IgD-negative memory B cell (primary cell): ENCODE measurements at regions not wholly inside any gene's neighbourhood (a gene's known extent, or its start where the extent isn't known, plus 50 kb on each side); places are given as distances from the start of the nearest gene placed in this dataset.
A peak's percentile ranks its signal among the peaks of the same experiment; 100 is the strongest.
"Not testable (repeated sequence)": the region's sequence is repeated elsewhere in the genome, so short reads cannot be mapped to it uniquely, and the experiment has no call there.

Experiments used
- H3K27ac Mint-ChIP-seq, 3 donors: one replicate each; pipeline ENCODE4 v1.8.0; 2020 to 2022; ENCODE audit warnings: mild to moderate bottlenecking in 3 of 3, mixed read lengths in 3 of 3, moderate library complexity in 1 of 3
- H3K27me3 Mint-ChIP-seq: one replicate; pipeline ENCODE4 v1.8.0; 2021; ENCODE audit warnings: mixed read lengths
- H3K36me3 Mint-ChIP-seq: one replicate; pipeline ENCODE4 v1.8.0; 2020; ENCODE audit warnings: mild to moderate bottlenecking, mixed read lengths
- H3K4me1 Mint-ChIP-seq, 3 donors: one replicate each; pipeline ENCODE4 v1.8.0; 2020 to 2022; ENCODE audit warnings: mixed read lengths in 3 of 3, mild to moderate bottlenecking in 1 of 3
- H3K4me3 Mint-ChIP-seq, 4 donors: one replicate each; pipeline ENCODE4 v1.8.0; 2020 to 2022; ENCODE audit warnings: mild to moderate bottlenecking in 4 of 4, mixed read lengths in 4 of 4, moderate library complexity in 3 of 4
- H3K9me3 Mint-ChIP-seq, 3 donors: one replicate each; pipeline ENCODE4 v1.8.0; 2020 to 2021; ENCODE audit warnings: mixed read lengths in 3 of 3, mild to moderate bottlenecking in 1 of 3

- Mint-ChIP-seq H3K4me3 (no peak overlapping the region), H3K27me3 (no peaks in the 10 kb centered on the region), H3K36me3 (no peaks in the 10 kb centered on the region)
Measured at GRCh38 chr4:126604268-126604867, 1028.4 kb upstream of the INTU start.

DNA sequence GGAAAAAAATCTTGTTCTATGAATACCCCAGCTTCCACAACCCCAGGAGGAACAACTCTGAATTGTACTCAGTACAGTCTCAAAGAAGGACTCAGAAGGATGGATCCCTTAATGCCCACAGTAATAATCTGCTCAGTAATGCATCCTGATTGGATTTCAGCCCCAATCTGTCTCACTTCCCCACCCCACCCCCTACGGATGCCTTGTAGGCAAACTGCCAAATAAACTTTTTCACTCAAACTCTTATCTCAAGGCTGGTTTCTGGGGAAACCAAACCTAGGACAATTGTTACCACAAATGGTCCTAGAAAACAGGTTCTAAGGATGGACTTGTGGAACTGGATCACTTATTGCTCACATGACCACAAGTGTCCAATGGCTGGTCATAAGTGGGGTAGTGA, 1021.8 kb upstream of the INTU start:
- peaks cover 0 to 8% (median 0%) of the 10 kb centered on the region in 3 donors for H3K9me3 Mint-ChIP-seq
- no peak overlapping the region for H3K27ac Mint-ChIP-seq
- H3K4me1 Mint-ChIP-seq, result no peaks in the 10 kb centered on the region
- H3K27me3 Mint-ChIP-seq, result no peaks in the 10 kb centered on the region
- no peaks in the 10 kb centered on the region for H3K36me3 Mint-ChIP-seq
- no peak overlapping the region for H3K4me3 Mint-ChIP-seq

More at GRCh38 chr4:126604268-126604867, 1028.4 kb upstream of the INTU start:
- no peak overlapping the region for H3K27ac Mint-ChIP-seq
- peaks cover 0 to 4% (median 0%) of the 10 kb centered on the region in 3 donors for H3K9me3 Mint-ChIP-seq
- no peaks in the 10 kb centered on the region for H3K4me1 Mint-ChIP-seq

GRCh38 chr4:126611900-126612299, 1020.9 kb upstream of the INTU start:
- H3K36me3 Mint-ChIP-seq, result no peaks in the 10 kb centered on the region
- H3K9me3 Mint-ChIP-seq, result peaks cover 0 to 8% (median 2%) of the 10 kb centered on the region in 3 donors
- H3K4me1 Mint-ChIP-seq, result peaks cover 0 to 2% (median 0%) of the 10 kb centered on the region in 3 donors
- no peaks in the 10 kb centered on the region for H3K27me3 Mint-ChIP-seq
- H3K4me3 Mint-ChIP-seq, result no peak overlapping the region
- H3K27ac Mint-ChIP-seq, result no peak overlapping the region

DNA sequence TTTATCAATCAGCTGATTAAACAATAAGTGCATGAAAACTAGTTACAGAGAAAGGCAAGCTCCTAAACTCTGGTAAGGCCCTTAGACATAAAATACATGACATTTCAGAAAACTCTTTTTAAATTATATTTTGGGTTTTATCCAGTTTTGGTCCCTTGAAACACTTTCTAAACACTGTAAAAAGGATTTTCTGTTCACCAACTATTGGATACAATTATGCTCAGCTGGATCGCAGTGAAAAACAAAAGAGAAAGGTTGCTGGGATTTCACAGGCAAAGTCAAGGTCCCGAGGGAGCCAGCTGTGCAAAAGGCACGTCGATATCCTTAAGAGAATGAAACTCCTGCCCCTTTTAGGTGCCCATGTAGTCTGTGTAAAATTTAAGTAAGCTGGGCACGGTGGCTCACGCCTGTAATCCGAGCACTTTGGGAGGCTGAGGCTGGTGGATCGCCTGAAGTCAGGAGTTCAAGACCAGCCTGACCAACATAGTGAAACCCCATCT, 1018.4 kb upstream of the INTU start:
- peaks cover 0 to 10% (median 2%) of the 10 kb centered on the region in 3 donors for H3K9me3 Mint-ChIP-seq
- no peak overlapping the region for H3K27ac Mint-ChIP-seq
- H3K4me3 Mint-ChIP-seq, result no peak overlapping the region
- H3K36me3 Mint-ChIP-seq, result no peaks in the 10 kb centered on the region
- H3K4me1 Mint-ChIP-seq, result peaks cover 0 to 2% (median 0%) of the 10 kb centered on the region in 3 donors
- no peaks in the 10 kb centered on the region for H3K27me3 Mint-ChIP-seq

GRCh38 chr4:126616795-126617194, 1016.0 kb upstream of the INTU start:
- Mint-ChIP-seq H3K4me1 (peaks cover 0 to 2% (median 0%) of the 10 kb centered on the region in 3 donors), H3K27ac (no peak overlapping the region), H3K9me3 (peaks cover 0 to 18% (median 2%) of the 10 kb centered on the region in 3 donors), H3K27me3 (no peaks in the 10 kb centered on the region), H3K4me3 (no peak overlapping the region), H3K36me3 (no peaks in the 10 kb centered on the region)

DNA sequence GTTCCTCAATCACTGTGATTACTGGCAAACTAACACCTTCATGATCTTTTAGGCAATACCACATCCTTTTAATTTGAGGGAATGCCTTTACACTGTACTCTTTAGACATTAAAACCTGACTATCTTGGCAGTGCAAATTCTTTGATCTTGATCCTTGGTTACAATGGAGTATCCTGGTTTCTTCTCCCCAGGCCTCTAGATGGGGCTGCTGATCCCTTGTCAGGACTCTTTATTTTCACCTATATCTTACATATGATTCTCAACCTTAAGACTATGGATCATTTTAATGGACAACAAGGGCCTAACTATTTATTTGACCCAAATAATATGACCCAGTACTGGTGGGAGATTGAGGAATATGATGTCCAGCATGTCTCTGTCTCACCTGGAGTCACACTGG, 1005.5 kb upstream of the INTU start:
- H3K36me3 Mint-ChIP-seq, result no peaks in the 10 kb centered on the region
- peaks cover 2 to 13% (median 3%) of the 10 kb centered on the region in 3 donors for H3K9me3 Mint-ChIP-seq
- H3K4me1 Mint-ChIP-seq, result no peaks in the 10 kb centered on the region
- H3K27ac Mint-ChIP-seq, result no peak overlapping the region
- no peak overlapping the region for H3K4me3 Mint-ChIP-seq
- no peaks in the 10 kb centered on the region for H3K27me3 Mint-ChIP-seq

DNA sequence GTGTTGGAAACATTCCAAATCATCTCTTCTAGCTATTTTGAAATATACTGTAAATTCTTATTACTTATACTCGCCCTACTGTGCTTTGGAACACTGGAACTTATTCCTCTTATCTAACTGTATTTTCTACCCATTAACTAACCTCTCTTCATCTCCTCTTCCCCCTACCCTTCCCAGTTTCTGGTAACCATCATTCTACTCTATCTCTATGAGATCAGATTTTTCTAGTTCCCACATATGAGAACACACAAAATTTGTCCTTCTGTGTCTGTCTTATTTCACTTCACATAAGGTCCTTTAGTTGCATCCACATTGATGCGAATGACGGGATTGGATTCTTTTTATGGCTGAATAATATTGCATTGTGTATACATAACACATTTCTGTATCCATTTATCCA, 1003.8 kb upstream of the INTU start:
- no peak overlapping the region for H3K27ac Mint-ChIP-seq
- H3K9me3 Mint-ChIP-seq, result peaks cover 2 to 10% (median 5%) of the 10 kb centered on the region in 3 donors
- no peak overlapping the region for H3K4me3 Mint-ChIP-seq
- H3K4me1 Mint-ChIP-seq, result no peaks in the 10 kb centered on the region
- H3K36me3 Mint-ChIP-seq, result no peaks in the 10 kb centered on the region
- H3K27me3 Mint-ChIP-seq, result no peaks in the 10 kb centered on the region

DNA sequence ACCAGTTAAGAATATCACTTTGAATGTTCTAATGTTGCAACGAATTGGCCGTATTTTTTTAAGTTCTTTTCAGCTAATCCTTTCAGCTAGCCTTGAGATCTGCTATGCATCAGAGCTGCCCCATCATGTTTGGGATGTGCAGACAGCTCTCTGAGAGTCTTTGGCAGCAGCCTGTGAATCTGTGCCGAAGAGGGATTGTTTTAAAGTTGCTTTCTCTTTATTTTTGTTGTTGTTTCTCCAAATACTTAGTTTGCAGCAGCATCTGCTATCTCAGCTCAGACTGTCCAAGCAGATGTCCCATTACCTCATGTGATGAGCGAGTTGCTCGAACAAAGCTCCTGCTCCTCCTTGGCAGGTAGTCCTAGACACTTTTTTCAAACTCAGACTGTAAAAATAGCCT, 1002.5 kb upstream of the INTU start:
- no peaks in the 10 kb centered on the region for H3K4me1 Mint-ChIP-seq
- no peaks in the 10 kb centered on the region for H3K27me3 Mint-ChIP-seq
- H3K9me3 Mint-ChIP-seq, result peaks cover 2 to 10% (median 5%) of the 10 kb centered on the region in 3 donors
- no peaks in the 10 kb centered on the region for H3K36me3 Mint-ChIP-seq
- H3K4me3 Mint-ChIP-seq, result no peak overlapping the region
- no peak overlapping the region for H3K27ac Mint-ChIP-seq

GRCh38 chr4:126633306-126633705, 999.5 kb upstream of the INTU start:
- no peaks in the 10 kb centered on the region for H3K36me3 Mint-ChIP-seq
- no peak overlapping the region for H3K4me3 Mint-ChIP-seq
- no peak overlapping the region for H3K27ac Mint-ChIP-seq
- H3K9me3 Mint-ChIP-seq, result peaks cover 2 to 8% (median 6%) of the 10 kb centered on the region in 3 donors
- H3K4me1 Mint-ChIP-seq, result no peaks in the 10 kb centered on the region
- H3K27me3 Mint-ChIP-seq, result no peaks in the 10 kb centered on the region

- Mint-ChIP-seq H3K9me3 (peaks cover 3 to 10% (median 6%) of the 10 kb centered on the region in 3 donors), H3K4me1 (no peaks in the 10 kb centered on the region), H3K27me3 (no peaks in the 10 kb centered on the region), H3K36me3 (no peaks in the 10 kb centered on the region), H3K4me3 (no peak overlapping the region), H3K27ac (no peak overlapping the region)
Measured at GRCh38 chr4:126637706-126638105, 995.1 kb upstream of the INTU start.

DNA sequence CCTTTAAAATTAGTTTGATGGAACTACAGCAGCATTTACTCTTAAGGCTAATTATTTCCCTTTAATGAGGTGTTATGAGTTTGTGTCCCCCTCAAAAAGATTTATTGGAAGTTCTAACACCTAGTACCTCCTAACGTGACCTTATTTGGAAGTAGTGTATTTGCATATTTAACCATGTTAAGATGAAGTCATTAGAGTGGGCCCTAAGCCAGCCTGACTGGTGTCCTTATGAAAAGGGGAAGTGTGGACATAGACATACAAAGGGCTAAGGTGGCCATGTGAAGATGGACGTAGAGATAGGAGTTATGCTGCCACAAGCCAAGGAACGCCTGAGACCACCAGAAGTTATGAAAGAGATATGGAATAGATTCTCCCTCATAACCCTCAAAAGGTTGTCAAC, 985.4 kb upstream of the INTU start:
- Mint-ChIP-seq H3K4me1 (no peaks in the 10 kb centered on the region), H3K36me3 (peaks cover 3% of the 10 kb centered on the region), H3K4me3 (no peak overlapping the region), H3K27ac (no peak overlapping the region), H3K9me3 (peaks cover 3 to 4% (median 4%) of the 10 kb centered on the region in 3 donors), H3K27me3 (no peaks in the 10 kb centered on the region)

- Mint-ChIP-seq H3K27ac (no peak overlapping the region), H3K36me3 (peaks cover 3% of the 10 kb centered on the region), H3K4me1 (no peaks in the 10 kb centered on the region), H3K4me3 (no peak overlapping the region), H3K9me3 (peaks cover 1 to 5% (median 4%) of the 10 kb centered on the region in 3 donors), H3K27me3 (no peaks in the 10 kb centered on the region)
Measured at GRCh38 chr4:126647756-126648397, 984.9 kb upstream of the INTU start.

GRCh38 chr4:126658411-126658810, 974.3 kb upstream of the INTU start:
- H3K36me3 Mint-ChIP-seq, result no peaks in the 10 kb centered on the region
- no peaks in the 10 kb centered on the region for H3K27me3 Mint-ChIP-seq
- no peak overlapping the region for H3K27ac Mint-ChIP-seq

GRCh38 chr4:126661194-126661593, 971.6 kb upstream of the INTU start:
- Mint-ChIP-seq H3K36me3 (no peaks in the 10 kb centered on the region), H3K9me3 (peaks cover 0 to 3% (median under 1%) of the 10 kb centered on the region in 3 donors), H3K4me3 (no peak overlapping the region), H3K27ac (no peak overlapping the region), H3K4me1 (no peaks in the 10 kb centered on the region), H3K27me3 (no peaks in the 10 kb centered on the region)

More at GRCh38 chr4:126658411-126658810, 974.3 kb upstream of the INTU start:
- Mint-ChIP-seq H3K4me1 (no peaks in the 10 kb centered on the region), H3K9me3 (peaks cover 0 to 10% (median 3%) of the 10 kb centered on the region in 3 donors), H3K4me3 (no peak overlapping the region)

- Mint-ChIP-seq H3K27ac (no peak overlapping the region), H3K36me3 (no peaks in the 10 kb centered on the region), H3K4me3 (peak overlapping the region in 1 of 4 donors; percentile 27), H3K27me3 (no peaks in the 10 kb centered on the region), H3K4me1 (no peaks in the 10 kb centered on the region), H3K9me3 (peaks cover 0 to 3% (median 0%) of the 10 kb centered on the region in 3 donors)
Measured at GRCh38 chr4:126664839-126665238, 967.9 kb upstream of the INTU start.

- H3K9me3 Mint-ChIP-seq, result peaks cover 2 to 13% (median 9%) of the 10 kb centered on the region in 3 donors
- H3K36me3 Mint-ChIP-seq, H3K4me1 Mint-ChIP-seq, H3K4me3 Mint-ChIP-seq, H3K27ac Mint-ChIP-seq, H3K27me3 Mint-ChIP-seq: not testable (repeated sequence)
Measured at GRCh38 chr4:126670038-126670437, 962.7 kb upstream of the INTU start.
